ENCODE measurements at regions not wholly inside any gene's neighbourhood (a gene's known extent, or its start where the extent isn't known, plus 50 kb on each side); places are given as distances from the start of the nearest gene placed in this dataset.

GRCh38 chr4:33882246-33882990 lies 2361.9 kb downstream of the ARAP2 start:
- TF ChIP-seq EZH2 (IDR thresholded peaks at IDR 0.05; ENCODE audit: low read depth, low read length, severe bottlenecking) (no peak), ZNF274 (IDR thresholded peaks at IDR 0.05; ENCODE audit: borderline replicate concordance, extremely low read depth, low read length) (no peak)
- TF ChIP-seq, protein P1, sequence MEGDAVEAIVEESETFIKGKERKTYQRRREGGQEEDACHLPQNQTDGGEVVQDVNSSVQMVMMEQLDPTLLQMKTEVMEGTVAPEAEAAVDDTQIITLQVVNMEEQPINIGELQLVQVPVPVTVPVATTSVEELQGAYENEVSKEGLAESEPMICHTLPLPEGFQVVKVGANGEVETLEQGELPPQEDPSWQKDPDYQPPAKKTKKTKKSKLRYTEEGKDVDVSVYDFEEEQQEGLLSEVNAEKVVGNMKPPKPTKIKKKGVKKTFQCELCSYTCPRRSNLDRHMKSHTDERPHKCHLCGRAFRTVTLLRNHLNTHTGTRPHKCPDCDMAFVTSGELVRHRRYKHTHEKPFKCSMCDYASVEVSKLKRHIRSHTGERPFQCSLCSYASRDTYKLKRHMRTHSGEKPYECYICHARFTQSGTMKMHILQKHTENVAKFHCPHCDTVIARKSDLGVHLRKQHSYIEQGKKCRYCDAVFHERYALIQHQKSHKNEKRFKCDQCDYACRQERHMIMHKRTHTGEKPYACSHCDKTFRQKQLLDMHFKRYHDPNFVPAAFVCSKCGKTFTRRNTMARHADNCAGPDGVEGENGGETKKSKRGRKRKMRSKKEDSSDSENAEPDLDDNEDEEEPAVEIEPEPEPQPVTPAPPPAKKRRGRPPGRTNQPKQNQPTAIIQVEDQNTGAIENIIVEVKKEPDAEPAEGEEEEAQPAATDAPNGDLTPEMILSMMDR (IDR thresholded peaks at IDR 0.05; ENCODE audit: control extremely low read depth in 1 of 3, insufficient read depth in 1 of 3, low read depth in 1 of 3, low read length in 3 of 3), result no peak
